GM19397 (cell line): ENCODE measurements at regions not wholly inside any gene's neighbourhood (a gene's known extent, or its start where the extent isn't known, plus 50 kb on each side); places are given as distances from the start of the nearest gene placed in this dataset.
"Not testable (repeated sequence)": the region's sequence is repeated elsewhere in the genome, so short reads cannot be mapped to it uniquely, and the experiment has no call there.

Experiments
- ATAC-seq: cut with Tn5 transposase; IDR thresholded peaks from one replicate; pipeline ENCODE4 v1.9.1; 2021; ENCODE audit warnings: mild to moderate bottlenecking, moderate library complexity; ENCODE audit not compliant: unreplicated experiment

- ATAC-seq, result no peak
Measured at GRCh38 chr5:84961193-84961592, 576.5 kb upstream of the EDIL3 start.

- ATAC-seq, result no peak
Measured at GRCh38 chr5:84961903-84962302, 577.2 kb upstream of the EDIL3 start.

GRCh38 chr5:84983093-84983492 is 598.4 kb upstream of the EDIL3 start:
- no peak for ATAC-seq

- no peak for ATAC-seq
Measured at GRCh38 chr5:84985148-84985547, 600.5 kb upstream of the EDIL3 start.

DNA sequence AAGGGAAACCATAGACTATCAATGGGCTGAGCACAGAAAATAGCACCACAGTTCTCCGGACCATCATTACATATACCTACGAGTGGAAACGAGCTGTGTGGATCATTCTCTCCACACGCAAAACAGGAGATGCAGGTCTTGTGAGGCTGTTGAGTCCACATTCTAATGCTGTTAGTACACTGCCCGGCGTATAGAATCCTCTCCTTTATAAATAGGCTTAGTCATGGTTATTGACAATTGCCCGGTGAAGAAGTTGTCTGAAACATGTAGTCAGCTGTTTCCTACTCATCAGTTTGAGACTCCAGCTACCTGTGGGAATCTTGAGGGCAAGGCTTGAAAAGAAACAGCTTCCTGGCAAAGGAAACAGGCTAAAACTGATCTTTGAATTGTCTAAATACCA is 602.0 kb upstream of the EDIL3 start:
- no peak for ATAC-seq

GRCh38 chr5:85000671-85001070 is 616.0 kb upstream of the EDIL3 start:
- no peak for ATAC-seq

- not testable (repeated sequence) for ATAC-seq
Measured at GRCh38 chr5:85002026-85002425, 617.3 kb upstream of the EDIL3 start.

GRCh38 chr5:85010014-85010562 is 625.4 kb upstream of the EDIL3 start:
- no peak for ATAC-seq

DNA sequence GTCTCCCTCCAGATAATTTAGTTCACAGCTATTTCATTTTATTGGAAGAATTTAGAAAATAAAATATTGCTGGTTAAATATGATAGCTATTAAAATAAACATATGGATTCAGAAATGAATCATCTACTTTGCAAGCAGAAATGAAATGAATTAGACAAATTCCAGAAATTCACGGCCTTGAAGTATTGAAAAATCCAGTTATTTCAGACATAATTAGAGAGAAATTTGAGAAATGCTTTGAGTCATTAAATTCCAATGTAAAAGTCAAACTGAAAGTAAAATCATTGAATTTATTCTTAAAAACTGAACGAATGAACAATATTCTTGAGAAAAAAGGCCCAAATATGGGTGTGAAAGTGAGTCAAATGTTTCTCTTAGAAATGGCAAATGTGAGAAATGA is 632.6 kb upstream of the EDIL3 start:
- no peak for ATAC-seq

DNA sequence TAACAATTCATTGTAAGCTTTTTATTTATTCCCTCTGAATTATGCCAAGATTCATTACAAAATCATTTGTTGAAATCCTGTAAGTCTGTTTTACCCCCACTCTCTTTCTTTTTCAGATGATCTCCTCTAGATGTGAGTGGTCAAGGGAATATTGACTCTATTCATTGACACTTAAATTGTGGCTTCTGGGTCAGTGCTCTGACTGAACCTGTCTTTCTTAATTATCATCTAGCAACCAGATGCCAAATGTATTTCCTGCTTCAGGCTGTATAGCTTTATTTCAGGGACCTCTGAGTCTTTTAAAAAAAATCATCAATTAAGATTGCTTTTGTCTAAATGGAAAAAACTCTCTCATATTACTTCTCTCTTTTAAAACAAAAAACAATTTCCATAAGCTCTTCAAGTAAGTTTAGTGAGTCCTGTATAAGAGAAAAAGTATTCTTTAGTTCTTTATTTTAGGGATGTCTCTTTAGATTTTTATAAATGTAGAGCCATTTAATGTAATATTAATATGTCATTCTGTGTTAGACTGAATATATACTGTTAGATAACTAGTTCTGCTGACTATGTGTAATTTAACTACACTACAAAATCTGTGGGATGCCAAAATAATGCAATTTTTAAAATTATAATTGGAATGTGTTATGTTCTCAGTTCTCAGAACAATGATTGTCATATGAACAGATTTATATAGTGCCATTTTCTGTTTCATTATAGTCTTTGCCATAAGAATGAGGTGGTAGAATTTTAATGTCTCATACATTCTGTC is 645.8 kb upstream of the EDIL3 start:
- no peak for ATAC-seq

GRCh38 chr5:85049020-85049419 is 664.3 kb upstream of the EDIL3 start:
- no peak for ATAC-seq

DNA sequence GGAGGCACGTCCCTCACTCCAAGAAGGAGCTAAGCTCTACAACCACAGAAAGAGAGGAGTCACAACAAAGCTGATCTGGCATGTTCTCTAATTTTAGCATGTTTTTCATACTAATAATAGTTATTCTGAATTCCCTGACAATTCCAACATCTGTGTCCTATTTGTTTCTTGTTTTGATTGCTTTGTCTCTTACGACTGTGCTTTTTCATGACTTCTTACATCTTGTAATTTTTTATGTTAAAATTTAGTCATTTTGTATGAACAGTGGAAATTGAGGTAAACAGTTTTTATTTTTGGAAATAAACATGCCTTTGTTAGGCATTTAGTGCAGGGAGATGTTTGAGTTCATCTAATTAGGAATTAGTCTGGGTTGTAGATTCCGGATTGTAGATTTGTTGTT is 668.1 kb upstream of the EDIL3 start:
- no peak for ATAC-seq

GRCh38 chr5:85069659-85070640 is 685.3 kb upstream of the EDIL3 start:
- ATAC-seq, result no peak

DNA sequence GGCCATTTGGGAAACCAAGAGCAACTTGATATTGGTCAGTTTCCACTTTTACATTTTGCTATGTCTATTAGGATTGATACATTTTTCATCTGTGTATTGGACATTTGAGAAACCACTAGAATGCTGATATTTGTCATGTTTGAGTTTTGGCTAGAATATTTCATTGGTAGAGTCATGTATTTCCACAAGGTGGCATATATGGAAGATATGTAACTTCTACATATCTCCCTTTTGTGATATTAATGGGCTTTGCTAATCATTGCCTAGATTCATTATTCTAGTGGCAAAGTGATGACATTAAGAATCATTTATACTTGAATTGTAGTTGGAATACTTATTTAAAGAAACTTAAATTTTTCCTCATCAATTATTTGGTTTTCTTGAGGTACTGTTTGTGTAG is 692.9 kb upstream of the EDIL3 start:
- no peak for ATAC-seq

GRCh38 chr5:85096421-85096820 is 711.7 kb upstream of the EDIL3 start:
- no peak for ATAC-seq

- no peak for ATAC-seq
Measured at GRCh38 chr5:85108471-85108870, 723.8 kb upstream of the EDIL3 start.

DNA sequence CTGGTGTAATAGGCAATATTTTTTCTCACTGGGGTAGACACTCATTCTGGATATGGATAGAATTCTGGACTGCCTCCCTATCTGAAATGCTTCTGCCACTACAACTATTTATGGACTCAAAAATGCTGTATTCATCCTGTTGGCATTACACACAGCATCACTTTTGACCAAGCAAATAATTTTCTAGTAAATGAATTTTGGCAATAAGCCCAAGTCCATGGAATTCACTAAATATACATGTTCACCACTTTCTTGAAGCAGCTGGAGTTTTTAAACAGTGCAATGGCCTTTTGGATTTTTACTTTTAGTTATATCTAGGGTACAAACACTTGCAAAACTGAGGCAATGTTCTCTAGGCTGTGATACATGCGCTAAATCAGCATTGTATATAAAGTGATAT is 724.9 kb upstream of the EDIL3 start:
- ATAC-seq, result no peak

GRCh38 chr5:85132269-85132668 is 747.6 kb upstream of the EDIL3 start:
- ATAC-seq, result no peak

GRCh38 chr5:85140471-85140870 is 755.8 kb upstream of the EDIL3 start:
- no peak for ATAC-seq

GRCh38 chr5:85143138-85143537 is 758.5 kb upstream of the EDIL3 start:
- no peak for ATAC-seq

DNA sequence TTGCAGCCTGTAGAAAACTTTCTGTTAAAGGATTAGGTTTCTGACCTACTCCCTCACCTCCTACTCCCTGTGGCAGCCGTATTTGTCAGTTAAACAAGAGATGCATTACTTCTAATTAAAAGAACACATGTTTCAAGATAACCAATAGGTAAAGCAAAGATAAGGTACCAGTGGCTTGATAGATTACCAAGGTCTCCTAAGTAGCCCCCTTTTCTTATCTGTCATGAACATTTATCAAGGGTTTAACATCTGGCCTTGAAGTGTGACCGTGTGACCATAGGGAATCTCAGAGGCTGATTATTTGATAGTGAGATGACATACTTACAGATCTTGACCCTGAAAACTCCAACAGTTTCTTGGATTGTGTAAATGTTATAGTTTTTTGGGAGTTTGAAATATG is 764.0 kb upstream of the EDIL3 start:
- no peak for ATAC-seq

DNA sequence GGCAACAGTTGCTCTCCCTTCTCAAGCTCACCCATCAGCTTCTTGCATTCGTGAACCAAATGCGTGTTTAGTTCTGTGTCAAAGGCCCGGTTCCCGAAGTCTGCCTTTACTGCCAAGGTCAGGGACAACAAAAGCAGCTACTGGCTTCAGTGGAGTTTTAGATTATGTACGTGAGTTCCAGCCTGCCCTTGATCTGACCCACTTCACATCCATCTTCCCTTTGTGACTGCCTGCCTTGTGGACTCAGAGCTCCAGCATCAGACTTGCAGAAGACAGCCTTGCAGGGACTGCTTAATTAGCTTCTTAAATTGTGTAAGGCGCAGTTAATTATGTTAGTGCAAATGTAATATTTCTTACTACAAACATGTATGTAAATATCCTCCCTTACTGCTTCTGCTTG is 774.7 kb upstream of the EDIL3 start:
- no peak for ATAC-seq
